Activated effector memory CD4-positive, alpha-beta T cell treated with Interleukin-2 at 50 U/mL for 16 hours (primary cell): ENCODE measurements at regions not wholly inside any gene's neighbourhood (a gene's known extent, or its start where the extent isn't known, plus 50 kb on each side); places are given as distances from the start of the nearest gene placed in this dataset.
"Not testable (repeated sequence)": the region's sequence is repeated elsewhere in the genome, so short reads cannot be mapped to it uniquely, and the experiment has no call there.

Source experiments
- DNase-seq: peaks from one replicate; pipeline ENCODE4 v3.0.0-alpha.2; 2020

DNA sequence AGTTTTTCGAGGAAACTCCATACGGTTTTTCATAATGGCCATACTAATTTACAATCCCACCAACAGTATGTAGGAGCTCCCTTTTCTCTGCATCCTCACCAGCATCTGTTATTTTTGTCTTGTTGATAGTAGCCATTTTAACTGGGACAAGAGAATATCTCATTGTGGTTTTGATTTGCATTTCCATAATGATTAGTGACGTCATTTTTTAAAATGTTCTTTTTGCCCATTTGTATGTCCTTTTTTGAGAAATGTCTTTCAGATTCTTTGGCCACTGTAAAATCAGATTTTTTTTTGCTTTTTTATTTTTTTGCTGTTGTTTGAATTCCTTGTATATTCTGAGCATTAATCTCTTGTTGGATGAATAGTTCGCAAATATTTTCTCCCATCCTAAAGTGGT is 243.9 kb downstream of the TRIML1 start:
- DNase-seq, result no peak

GRCh38 chr4:188387179-188387791 is 248.0 kb downstream of the TRIML1 start:
- no peak for DNase-seq

- DNase-seq, result not testable (repeated sequence)
Measured at GRCh38 chr4:188391349-188391748, 252.1 kb downstream of the TRIML1 start.

- no peak for DNase-seq
Measured at GRCh38 chr4:188396037-188396436, 256.8 kb downstream of the TRIML1 start.

DNA sequence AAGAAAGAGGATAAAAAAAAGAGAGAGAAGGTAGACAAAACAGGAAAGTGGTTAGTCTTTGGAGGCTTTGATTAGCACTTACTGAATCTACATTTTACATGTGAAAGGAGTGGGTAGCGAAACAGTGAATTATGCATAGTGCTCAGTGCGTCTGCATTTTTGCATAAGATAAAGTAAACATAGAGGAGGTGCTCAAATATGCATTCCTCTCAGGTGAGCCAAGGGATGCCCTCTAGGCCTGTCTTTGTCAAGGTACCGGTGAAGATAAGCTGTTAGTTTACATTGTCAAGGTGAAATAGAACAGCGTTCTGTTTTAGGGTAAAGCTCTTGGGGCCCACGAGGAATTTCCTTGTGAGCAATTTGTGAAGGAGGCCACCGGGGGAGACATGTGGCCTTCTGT is 260.6 kb downstream of the TRIML1 start:
- DNase-seq, result no peak

GRCh38 chr4:188400451-188400850 is 261.2 kb downstream of the TRIML1 start:
- DNase-seq, result no peak

GRCh38 chr4:188403272-188403671 is 264.0 kb downstream of the TRIML1 start:
- DNase-seq, result no peak

DNA sequence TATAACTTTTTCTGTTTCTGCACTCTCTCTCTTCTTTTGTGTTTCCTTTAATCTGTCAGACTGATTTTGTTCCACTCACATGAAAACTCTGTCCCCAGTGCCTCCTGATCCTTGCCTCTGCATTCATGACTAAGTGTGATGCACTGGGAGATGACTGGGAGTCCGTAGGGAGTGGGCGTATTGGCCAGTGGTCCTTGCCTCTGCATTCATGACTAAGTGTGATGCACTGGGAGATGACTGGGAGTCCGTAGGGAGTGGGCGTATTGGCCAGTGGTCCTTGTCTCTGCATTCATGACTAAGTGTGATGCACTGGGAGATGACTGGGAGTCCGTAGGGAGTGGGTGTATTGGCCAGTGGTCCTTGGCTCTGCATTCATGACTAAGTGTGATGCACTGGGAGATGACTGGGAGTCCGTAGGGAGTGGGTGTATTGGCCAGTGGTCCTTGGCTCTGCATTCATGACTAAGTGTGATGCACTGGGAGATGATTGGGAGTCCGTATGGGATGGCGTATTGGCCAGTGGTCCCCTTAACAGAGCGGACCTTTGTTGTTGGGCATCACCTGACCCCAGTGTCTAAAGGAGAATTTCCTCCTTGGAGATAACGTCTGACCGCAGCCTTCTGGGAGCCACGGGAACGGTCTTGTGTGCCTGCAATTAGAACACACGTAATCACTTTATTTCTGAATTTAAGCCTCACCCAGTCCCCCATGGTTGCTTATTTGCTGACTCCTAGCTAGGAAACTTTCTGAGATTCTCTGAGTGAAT is 266.0 kb downstream of the TRIML1 start:
- DNase-seq, result not testable (repeated sequence)

GRCh38 chr4:188408244-188409030 is 269.2 kb downstream of the TRIML1 start:
- DNase-seq, result no peak

DNA sequence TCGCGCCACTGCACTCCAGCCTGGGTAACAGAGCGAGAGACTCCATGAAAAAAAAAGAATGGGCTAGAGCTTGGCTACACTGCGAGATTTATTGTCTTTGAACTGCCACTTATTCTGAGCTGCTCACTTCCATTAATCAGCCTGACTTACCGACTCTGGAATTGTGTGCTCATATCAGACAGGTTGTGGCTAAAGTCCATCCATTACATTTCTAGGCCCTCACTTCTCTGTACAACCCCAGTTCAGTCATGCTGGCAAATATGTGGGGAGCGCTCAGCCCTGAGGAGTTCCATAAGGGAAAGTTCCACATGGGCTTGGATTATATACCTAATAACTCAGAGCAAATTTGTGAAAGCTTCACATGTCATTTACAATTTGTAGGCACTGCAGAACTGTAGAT is 270.6 kb downstream of the TRIML1 start:
- no peak for DNase-seq

- no peak for DNase-seq
Measured at GRCh38 chr4:188411805-188412204, 272.6 kb downstream of the TRIML1 start.

- no peak for DNase-seq
Measured at GRCh38 chr4:188412499-188412898, 273.3 kb downstream of the TRIML1 start.

DNA sequence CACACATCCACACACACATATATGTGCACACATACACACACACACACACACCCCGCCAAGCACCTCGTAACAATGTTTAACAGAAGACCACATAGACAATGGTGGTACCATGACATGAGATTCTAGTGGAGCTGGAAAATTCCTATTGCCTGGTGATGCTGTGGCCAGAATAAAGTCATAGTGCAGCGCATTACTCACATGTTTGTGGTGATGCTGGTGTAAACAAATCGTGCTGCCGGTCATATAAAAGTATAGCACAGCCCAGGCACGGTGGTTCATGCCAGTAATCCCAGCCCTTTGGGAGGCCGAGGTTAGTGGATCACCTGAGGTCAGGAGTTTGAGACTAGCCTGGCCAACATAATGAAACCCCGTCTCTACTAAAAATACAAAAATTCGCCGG is 275.2 kb downstream of the TRIML1 start:
- DNase-seq, result no peak

- DNase-seq, result no peak
Measured at GRCh38 chr4:188417181-188417580, 277.9 kb downstream of the TRIML1 start.

DNA sequence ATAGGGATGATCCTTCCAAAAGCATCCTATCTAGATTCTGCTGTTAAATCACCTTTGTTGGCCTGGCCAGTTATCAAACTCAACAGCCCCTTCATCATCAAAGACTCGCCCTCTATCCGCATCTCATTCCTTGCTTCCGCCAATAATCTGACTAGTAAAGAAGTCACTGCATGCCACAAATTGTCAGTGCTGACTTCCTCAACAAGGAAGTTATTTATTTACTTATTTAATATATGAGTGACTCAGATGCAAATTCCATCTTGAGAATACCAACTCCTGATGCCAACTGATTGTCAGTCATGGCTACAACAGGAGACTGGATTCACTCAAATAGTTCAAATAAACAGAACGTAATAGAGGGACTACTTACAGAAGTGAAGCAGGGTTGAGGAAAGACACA is 283.8 kb downstream of the TRIML1 start:
- DNase-seq, result no peak

GRCh38 chr4:188428935-188429334 is 289.7 kb downstream of the TRIML1 start:
- no peak for DNase-seq

- DNase-seq, result no peak
Measured at GRCh38 chr4:188429965-188430364, 290.7 kb downstream of the TRIML1 start.

GRCh38 chr4:188430384-188430783 is 291.1 kb downstream of the TRIML1 start:
- no peak for DNase-seq

- DNase-seq, result no peak
Measured at GRCh38 chr4:188432328-188432727, 293.1 kb downstream of the TRIML1 start.

GRCh38 chr4:188433741-188434315 is 294.6 kb downstream of the TRIML1 start:
- no peak for DNase-seq

GRCh38 chr4:188434643-188435042 is 295.4 kb downstream of the TRIML1 start:
- no peak for DNase-seq

GRCh38 chr4:188435381-188435780 is 296.1 kb downstream of the TRIML1 start:
- DNase-seq, result no peak

DNA sequence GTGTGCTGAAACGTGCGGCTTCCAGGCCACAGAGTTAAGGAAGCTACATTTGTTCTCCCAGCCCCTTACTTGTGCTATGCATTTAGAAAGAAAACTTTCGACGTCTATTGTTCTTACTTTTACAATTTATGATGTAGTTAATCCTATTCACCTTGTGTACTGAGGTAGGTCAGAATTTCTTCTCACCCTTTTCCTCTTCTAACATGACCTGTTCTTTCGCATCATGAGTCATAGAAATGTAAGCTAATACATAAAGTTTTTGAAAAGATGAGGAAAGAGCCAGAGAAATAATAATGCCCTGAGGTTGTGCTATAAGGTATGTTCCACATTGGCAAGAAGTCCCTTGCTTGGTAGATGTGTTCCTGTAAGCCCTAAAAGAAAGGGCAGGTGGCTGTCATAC is 298.3 kb downstream of the TRIML1 start:
- DNase-seq, result no peak
